Vagina (tissue), 2 donors: ENCODE measurements at regions not wholly inside any gene's neighbourhood (a gene's known extent, or its start where the extent isn't known, plus 50 kb on each side); places are given as distances from the start of the nearest gene placed in this dataset.

Source experiments
- CTCF ChIP-seq, 3 experiments: fragments of 450-650 bp in 2 of 3; fragments of 200-600 bp in 1 of 3; sonication (generic) in 1 of 3; IDR thresholded peaks; one replicate each; pipeline ENCODE4 v1.5.1; 2017 to 2019; ENCODE audit warnings: antibody characterized with exemption in 3 of 3, mild to moderate bottlenecking in 2 of 3, moderate library complexity in 2 of 3
- POLR2A ChIP-seq, 2 donors: fragments of 450-650 bp; IDR thresholded peaks; one replicate each; pipeline ENCODE4 v1.6.1; 2017; ENCODE audit warnings: antibody characterized with exemption in 2 of 2, mild to moderate bottlenecking in 2 of 2, moderate library complexity in 2 of 2

DNA sequence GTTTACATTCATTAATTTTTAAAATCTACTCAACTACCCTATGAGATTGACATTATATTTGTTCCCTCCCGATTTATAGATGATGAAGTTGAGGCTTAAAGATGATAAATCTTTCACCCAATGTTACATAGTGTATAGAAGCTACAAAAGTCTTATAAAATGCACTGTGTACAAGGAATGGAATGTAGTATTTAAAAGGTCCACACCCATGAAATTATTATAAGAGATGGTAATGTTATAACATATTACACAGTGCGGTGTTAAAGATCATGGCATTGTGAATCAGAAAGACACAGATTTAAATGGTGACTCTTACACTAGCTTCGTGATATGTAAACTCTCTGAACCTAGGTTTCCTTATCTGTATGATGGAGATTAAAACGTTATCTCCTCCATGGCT is 141.6 kb upstream of the CHD1 start:
- TF ChIP-seq CTCF (IDR thresholded peaks at IDR 0.05) = no peak
- no peak for TF ChIP-seq POLR2A (IDR thresholded peaks at IDR 0.05)
